ENCODE measurements at regions not wholly inside any gene's neighbourhood (a gene's known extent, or its start where the extent isn't known, plus 50 kb on each side); places are given as distances from the start of the nearest gene placed in this dataset.

DNA sequence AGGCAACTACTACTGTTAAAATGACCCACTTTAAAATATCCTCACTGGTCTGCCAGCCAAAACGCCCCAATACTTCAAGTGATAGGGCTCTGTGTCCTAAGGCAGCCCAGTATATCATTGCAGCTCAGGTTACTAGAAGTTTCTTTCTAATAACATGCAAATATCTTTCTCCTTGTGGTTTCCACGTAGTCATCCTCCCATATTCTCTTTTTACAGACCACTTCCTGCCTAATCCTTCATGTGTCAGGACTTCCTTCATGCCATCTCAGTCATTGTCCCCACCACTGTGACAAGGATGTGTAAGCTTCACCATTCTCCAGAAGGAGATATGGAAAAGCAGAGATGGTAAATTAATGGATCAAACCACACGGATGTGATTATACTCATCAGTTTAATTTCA is 813.7 kb downstream of the MAT2B start:
- Mint-ChIP-seq H3K27ac (no peak overlapping the region), H3K4me1 (no peaks in the 10 kb centered on the region), H3K9me3 (peaks cover 0 to 6% (median 0%) of the 10 kb centered on the region in 7 donors), H3K4me3 (no peak overlapping the region), H3K27me3 (ENCODE audit: low read depth in 3 of 3) (no peaks in the 10 kb centered on the region), H3K36me3 (no peaks in the 10 kb centered on the region)
- H3K36me3 ChIP-seq (replicated peaks in 1 of 2; ENCODE audit: control insufficient read depth in 1 of 2, insufficient read depth in 2 of 2, low read length in 2 of 2), result no peaks in the 10 kb centered on the region
- H3K4me3 ChIP-seq (replicated peaks in 1 of 3; ENCODE audit: low read depth in 2 of 3, low read length in 3 of 3), result no peak overlapping the region
- no peaks in the 10 kb centered on the region for H3K27me3 ChIP-seq (ENCODE audit: control insufficient read depth in 2 of 2, insufficient read depth in 2 of 2, low read length in 2 of 2)
- H4K20me1 ChIP-seq (ENCODE audit: insufficient read depth, low read length), result no peaks in the 10 kb centered on the region
- TF ChIP-seq, protein P1, sequence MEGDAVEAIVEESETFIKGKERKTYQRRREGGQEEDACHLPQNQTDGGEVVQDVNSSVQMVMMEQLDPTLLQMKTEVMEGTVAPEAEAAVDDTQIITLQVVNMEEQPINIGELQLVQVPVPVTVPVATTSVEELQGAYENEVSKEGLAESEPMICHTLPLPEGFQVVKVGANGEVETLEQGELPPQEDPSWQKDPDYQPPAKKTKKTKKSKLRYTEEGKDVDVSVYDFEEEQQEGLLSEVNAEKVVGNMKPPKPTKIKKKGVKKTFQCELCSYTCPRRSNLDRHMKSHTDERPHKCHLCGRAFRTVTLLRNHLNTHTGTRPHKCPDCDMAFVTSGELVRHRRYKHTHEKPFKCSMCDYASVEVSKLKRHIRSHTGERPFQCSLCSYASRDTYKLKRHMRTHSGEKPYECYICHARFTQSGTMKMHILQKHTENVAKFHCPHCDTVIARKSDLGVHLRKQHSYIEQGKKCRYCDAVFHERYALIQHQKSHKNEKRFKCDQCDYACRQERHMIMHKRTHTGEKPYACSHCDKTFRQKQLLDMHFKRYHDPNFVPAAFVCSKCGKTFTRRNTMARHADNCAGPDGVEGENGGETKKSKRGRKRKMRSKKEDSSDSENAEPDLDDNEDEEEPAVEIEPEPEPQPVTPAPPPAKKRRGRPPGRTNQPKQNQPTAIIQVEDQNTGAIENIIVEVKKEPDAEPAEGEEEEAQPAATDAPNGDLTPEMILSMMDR (IDR thresholded peaks at IDR 0.05), result no peak
- DNase-seq, result no peak
- no peaks in the 10 kb centered on the region for H3K4me1 ChIP-seq (ENCODE audit: control insufficient read depth in 1 of 2, insufficient read depth in 2 of 2, low read length in 2 of 2)
- H3K9me3 ChIP-seq (replicated peaks in 1 of 2; ENCODE audit: control insufficient read depth in 1 of 2, insufficient read depth in 1 of 2, low read length in 2 of 2), result peaks cover 0 to 3% of the 10 kb centered on the region in 2 donors
- H3K9ac ChIP-seq (ENCODE audit: insufficient read depth, low read length, poor library complexity, severe bottlenecking), result no peak overlapping the region
- intact Hi-C loops (cut with micrococcal nuclease), result no loop called here
- H2AFZ ChIP-seq (ENCODE audit: insufficient read depth, low read depth, low read length, poor library complexity, severe bottlenecking), result no peak overlapping the region
- H3K4me2 ChIP-seq (replicated peaks; ENCODE audit: extremely low read depth, low read length, poor library complexity, severe bottlenecking), result no peak overlapping the region
- H3K79me2 ChIP-seq (ENCODE audit: insufficient read depth, low read length), result no peaks in the 10 kb centered on the region
- WGBS (ENCODE audit: insufficient coverage), result 64% methylated on average over 2 of the region's 3 CpGs
- H3K27ac ChIP-seq (ENCODE audit: low read depth in 1 of 2, low read length in 2 of 2), result no peak overlapping the region

DNA sequence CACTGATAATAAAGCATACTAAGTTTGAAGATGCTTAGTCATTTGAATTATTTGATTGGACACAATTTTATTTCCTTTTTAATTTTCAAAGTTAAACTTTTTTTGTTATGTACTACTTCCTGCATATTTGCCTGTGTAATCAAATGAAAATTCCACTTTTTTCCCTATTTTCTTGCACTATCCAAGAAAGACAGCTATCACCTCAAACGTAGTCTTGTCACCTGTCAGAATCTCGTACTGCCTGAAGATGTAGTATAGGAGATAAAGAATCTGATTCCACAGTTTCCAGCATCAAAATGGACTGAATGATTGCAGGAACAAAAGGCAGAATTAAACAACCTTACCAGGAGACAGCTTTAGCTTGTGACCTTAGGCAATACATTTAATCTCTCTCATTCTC is 818.8 kb downstream of the MAT2B start:
- no peaks in the 10 kb centered on the region for H3K4me1 ChIP-seq (ENCODE audit: control insufficient read depth in 1 of 2, insufficient read depth in 2 of 2, low read length in 2 of 2)
- TF ChIP-seq, protein P1 (IDR thresholded peaks at IDR 0.05), result no peak
- H3K4me1 Mint-ChIP-seq, result no peaks in the 10 kb centered on the region
- no peaks in the 10 kb centered on the region for H3K79me2 ChIP-seq (ENCODE audit: insufficient read depth, low read length)
- H4K20me1 ChIP-seq (ENCODE audit: insufficient read depth, low read length), result no peaks in the 10 kb centered on the region
- H3K4me3 Mint-ChIP-seq, result no peak overlapping the region
- DNase-seq, result no peak
- H2AFZ ChIP-seq (ENCODE audit: insufficient read depth, low read depth, low read length, poor library complexity, severe bottlenecking), result no peak overlapping the region
- H3K36me3 ChIP-seq (replicated peaks in 1 of 2; ENCODE audit: control insufficient read depth in 1 of 2, insufficient read depth in 2 of 2, low read length in 2 of 2), result no peaks in the 10 kb centered on the region
- H3K27me3 ChIP-seq (ENCODE audit: control insufficient read depth in 2 of 2, insufficient read depth in 2 of 2, low read length in 2 of 2), result no peaks in the 10 kb centered on the region
- H3K27ac ChIP-seq (ENCODE audit: low read depth in 1 of 2, low read length in 2 of 2), result no peak overlapping the region
- H3K9me3 ChIP-seq (replicated peaks in 1 of 2; ENCODE audit: control insufficient read depth in 1 of 2, insufficient read depth in 1 of 2, low read length in 2 of 2), result peaks cover 11 to 12% of the 10 kb centered on the region in 2 donors
- no peaks in the 10 kb centered on the region for H3K36me3 Mint-ChIP-seq
- intact Hi-C loops (cut with micrococcal nuclease), result no loop called here
- peaks cover 5 to 14% (median 8%) of the 10 kb centered on the region in 7 donors for H3K9me3 Mint-ChIP-seq
- H3K4me2 ChIP-seq (replicated peaks; ENCODE audit: extremely low read depth, low read length, poor library complexity, severe bottlenecking), result no peak overlapping the region
- H3K27me3 Mint-ChIP-seq (ENCODE audit: low read depth in 3 of 3), result no peaks in the 10 kb centered on the region
- H3K4me3 ChIP-seq (replicated peaks in 1 of 3; ENCODE audit: low read depth in 2 of 3, low read length in 3 of 3), result no peak overlapping the region
- no CpG with 5 or more reads among the region's 2 CpGs for WGBS (ENCODE audit: insufficient coverage)
- H3K27ac Mint-ChIP-seq, result no peak overlapping the region
- H3K9ac ChIP-seq (ENCODE audit: insufficient read depth, low read length, poor library complexity, severe bottlenecking), result no peak overlapping the region

Measured in CD14-positive monocyte (primary cell).